K562 (cell line): ENCODE measurements at regions not wholly inside any gene's neighbourhood (a gene's known extent, or its start where the extent isn't known, plus 50 kb on each side); places are given as distances from the start of the nearest gene placed in this dataset.

Source experiments
- ATAC-seq: fragments of 200-7000 bp; cut with Tn5 transposase; 3 replicates; pipeline ENCODE4 v1.9.1; 2020; ENCODE audit warnings: moderate library complexity
- BruUV-seq: library from RNA; stranded (reverse); fragments of 400-500 nt; replicated peaks from 2 replicates; lab custom pipeline; 2021; lab: Mats Ljungman, UMichigan
- CTCF ChIA-PET: fragments of 300-600 bp; formaldehyde crosslinking; extraction: SDS; loops from one replicate; lab custom pipeline; 2021; ENCODE audit warnings: low intra/inter-chr PET ratio; lab: Yijun Ruan, JAX
- POLR2A ChIA-PET: fragments of 300-600, 350-650 bp; sonication (Branson Sonifier 250); formaldehyde crosslinking; extraction: SDS; loops from one replicate; lab custom pipeline; 2021; ENCODE audit warnings: antibody characterized with exemption, inconsistent platforms; lab: Yijun Ruan, JAX
- DNase-seq, 4 experiments: peaks; one replicate each; pipeline versions ENCODE4 v3.0.0 to v3.0.0-alpha.2; 2011 to 2018; ENCODE audit warnings: low spot score in 3 of 4, mixed read lengths in 3 of 4; ENCODE audit errors: extremely low read depth in 1 of 4
- FAIRE-seq: peaks from 2 replicates; lab custom pipeline; 2011; peaks lifted over from hg19 to GRCh38; lab: Jason Lieb, UNC
- H2AFZ ChIP-seq: 2 replicates; pipeline ENCODE4 v1.6.0; 2011; ENCODE audit warnings: low read depth, low read length, control low read depth, inconsistent platforms
- H3K27ac ChIP-seq: fragments of 200-600 bp; 3 replicates; pipeline ENCODE4 v1.8.0; 2011; ENCODE audit warnings: low read depth, mild to moderate bottlenecking, control low read depth, inconsistent platforms, low read length, moderate library complexity, mixed read lengths; ENCODE audit errors: extremely low read depth
- H3K27me3 ChIP-seq, 2 experiments: fragments of 300-600 bp in 1 of 2; 2 replicates in 1 of 2; 3 replicates in 1 of 2; pipeline versions ENCODE4 v1.6.0 to v1.8.0; 2011; ENCODE audit warnings: inconsistent platforms in 2 of 2, low read length in 2 of 2, mild to moderate bottlenecking in 1 of 2, mixed read lengths in 1 of 2, moderate library complexity in 1 of 2; ENCODE audit not compliant: control insufficient read depth in 2 of 2, insufficient read depth in 2 of 2
- H3K36me3 ChIP-seq: fragments of 300-600 bp; 3 replicates; pipeline ENCODE4 v1.8.0; 2011; ENCODE audit warnings: mild to moderate bottlenecking, low read length, inconsistent platforms; ENCODE audit not compliant: control insufficient read depth, insufficient read depth
- H3K4me1 ChIP-seq, 2 experiments: fragments of 200-600 bp in 1 of 2; replicated peaks in 1 of 2; 2 replicates in 1 of 2; 3 replicates in 1 of 2; pipeline versions ENCODE4 v1.5.1 to v1.8.0; 2011; ENCODE audit warnings: inconsistent platforms in 2 of 2, low read length in 2 of 2, mild to moderate bottlenecking in 1 of 2, mixed read lengths in 1 of 2, moderate library complexity in 1 of 2; ENCODE audit not compliant: control insufficient read depth in 2 of 2, insufficient read depth in 2 of 2
- H3K4me2 ChIP-seq: 2 replicates; pipeline ENCODE4 v1.6.1; 2011; ENCODE audit warnings: low read length, control low read depth, inconsistent platforms, mixed read lengths; ENCODE audit not compliant: insufficient read depth
- H3K4me3 ChIP-seq: fragments of 200-600 bp; sonication (generic), shearing (Covaris generic); 2 replicates; pipeline ENCODE4 v1.5.1; 2016; ENCODE audit warnings: control low read depth, inconsistent platforms
- H3K79me2 ChIP-seq: fragments of 200-600 bp; 3 replicates; pipeline ENCODE4 v1.8.0; 2011; ENCODE audit warnings: low read length, inconsistent platforms; ENCODE audit not compliant: control insufficient read depth, insufficient read depth
- H3K9ac ChIP-seq, 2 experiments: 2 replicates each; pipeline versions ENCODE4 v1.6.0 to v1.6.1; 2011; ENCODE audit warnings: low read depth in 2 of 2, low read length in 2 of 2, control low read depth in 1 of 2, inconsistent platforms in 1 of 2, mild to moderate bottlenecking in 1 of 2, mixed read lengths in 1 of 2; ENCODE audit not compliant: insufficient read depth in 1 of 2
- H3K9me1 ChIP-seq: one replicate; pipeline ENCODE4 v1.6.0; 2011; ENCODE audit warnings: inconsistent platforms, mild to moderate bottlenecking, low read length, moderate library complexity; ENCODE audit not compliant: control insufficient read depth, insufficient read depth
- H3K9me3 ChIP-seq: replicated peaks from 2 replicates; pipeline ENCODE4 v1.5.1; 2011; ENCODE audit warnings: low read depth, low read length, inconsistent platforms; ENCODE audit not compliant: control insufficient read depth, insufficient read depth
- H4K20me1 ChIP-seq: replicated peaks from 2 replicates; pipeline ENCODE4 v1.6.1; 2011; ENCODE audit warnings: low read length, inconsistent platforms, mixed read lengths; ENCODE audit not compliant: control insufficient read depth, insufficient read depth
- CEBPB ChIP-seq: fragments of 450-650 bp; IDR thresholded peaks from 2 replicates; pipeline ENCODE4 v1.6.1; 2016; ENCODE audit warnings: missing genetic modification characterization, missing compliant biosample characterization
- FOXA3 ChIP-seq, 2 experiments: fragments of 450-650 bp in 1 of 2; sonication (generic) in 1 of 2; formaldehyde crosslinking; IDR thresholded peaks in 1 of 2; conservative IDR thresholded peaks in 1 of 2; 2 replicates each; pipeline versions ENCODE4 v1.4.0 to v1.8.0; 2020 to 2022; ENCODE audit warnings: mild to moderate bottlenecking in 2 of 2, missing genetic modification reagents in 1 of 2
- GTF2F1 ChIP-seq: IDR thresholded peaks from 2 replicates; pipeline ENCODE4 v1.6.1; 2011; ENCODE audit warnings: low read depth, low read length, improper control_type of control experiment
- HDAC2 ChIP-seq: fragments of 450-650 bp; IDR thresholded peaks from 2 replicates; pipeline ENCODE4 v1.6.1; 2016; ENCODE audit warnings: mild to moderate bottlenecking
- HDAC6 ChIP-seq: IDR thresholded peaks from 2 replicates; pipeline ENCODE4 v1.6.1; 2012; ENCODE audit warnings: low read depth, mild to moderate bottlenecking, control low read depth, inconsistent platforms, low read length, moderate library complexity
- LCOR ChIP-seq: sonication (generic); formaldehyde crosslinking; IDR thresholded peaks from 2 replicates; pipeline ENCODE4 v1.8.0; 2022; ENCODE audit warnings: mild to moderate bottlenecking, missing genetic modification reagents
- NR3C1 ChIP-seq: sonication (generic); formaldehyde crosslinking; IDR thresholded peaks from 2 replicates; pipeline ENCODE4 v1.8.1; 2022; ENCODE audit warnings: missing genetic modification reagents
- REST ChIP-seq, 2 experiments: fragments of 450-650 bp; formaldehyde crosslinking in 1 of 2; IDR thresholded peaks; 2 replicates each; pipeline versions ENCODE4 v1.4.0 to v1.6.1; 2014 to 2020; ENCODE audit warnings: mild to moderate bottlenecking in 2 of 2, borderline replicate concordance in 1 of 2, low read depth in 1 of 2
- SIX5 ChIP-seq, 2 experiments: IDR thresholded peaks; 2 replicates each; pipeline ENCODE4 v1.6.1; 2011; ENCODE audit warnings: low read length in 2 of 2, borderline replicate concordance in 1 of 2, low read depth in 1 of 2, mild to moderate bottlenecking in 1 of 2, moderate library complexity in 1 of 2; ENCODE audit not compliant: insufficient read depth in 1 of 2
- THRB ChIP-seq: fragments of 450-650 bp; formaldehyde crosslinking; conservative IDR thresholded peaks from 2 replicates; pipeline ENCODE4 v1.4.0; 2022; ENCODE audit warnings: mild to moderate bottlenecking, missing genetic modification characterization
- U2AF1 ChIP-seq: fragments of 200-400 bp; formaldehyde crosslinking; optimal IDR thresholded peaks from 2 replicates; pipeline ENCODE3; 2017; ENCODE audit warnings: mild to moderate bottlenecking, low read depth, low read length, moderate library complexity
- ZEB2 ChIP-seq: fragments of 450-650 bp; IDR thresholded peaks from 2 replicates; pipeline ENCODE4 v1.6.1; 2016
- ZNF232 ChIP-seq: sonication (generic); formaldehyde crosslinking; IDR thresholded peaks from 2 replicates; pipeline ENCODE4 v1.8.0; 2022; ENCODE audit warnings: mild to moderate bottlenecking, missing genetic modification reagents
- WGBS: fragments of 100-300 bp; shearing (Covaris generic); methylation state at CpG from one replicate; pipeline ENCODE4 v1.1.6; 2016; ENCODE audit warnings: low coverage, mixed read lengths; ENCODE audit not compliant: insufficient coverage; ENCODE audit errors: missing lambda C conversion rate; 5-methylcytosine and 5-hydroxymethylcytosine counted together
- in situ Hi-C: fragments of 300-500 bp; cut with MboI; formaldehyde crosslinking; loops from 4 replicates; pipeline ENCODE4 v1.15.0; 2018; ENCODE audit warnings: inconsistent platforms, mixed read lengths
- intact Hi-C: fragments of 100-400 bp; cut with micrococcal nuclease; formaldehyde crosslinking; loops from 2 replicates; pipeline ENCODE4 v1.14.2; 2022

- Histone ChIP-seq H3K4me2 (no peak overlapping the region), H3K27ac (no peak overlapping the region), H3K4me3 (no peak overlapping the region), H3K9ac (no peak overlapping the region), H3K27me3 (peaks cover 63 to 71% of the 10 kb centered on the region in 2 experiments), H3K79me2 (no peaks in the 10 kb centered on the region), H4K20me1 (no peaks in the 10 kb centered on the region; the same call in 1 of the 2 replicates), H3K4me1 (no peaks in the 10 kb centered on the region), H2AFZ (no peak overlapping the region), H3K9me1 (no peaks in the 10 kb centered on the region), H3K36me3 (no peaks in the 10 kb centered on the region), H3K9me3 (no peaks in the 10 kb centered on the region)
- in situ Hi-C loops, result no loop called here
- BruUV-seq, result no TSS peak
- intact Hi-C loops, result no loop called here
- 0% methylated on average over 20 of the region's 22 CpGs for WGBS
- FAIRE-seq (no peak), DNase-seq (no peak), ATAC-seq (no peak)
- POLR2A ChIA-PET, result no interaction called here
- CTCF ChIA-PET, result no interaction called here
- TF ChIP-seq SIX5 (IDR thresholded peaks at IDR 0.05; ENCODE audit: borderline replicate concordance in 1 of 2, insufficient read depth in 1 of 2, low read depth in 1 of 2, low read length in 2 of 2) (no peak), U2AF1 (no peak), REST (IDR thresholded peaks at IDR 0.05; ENCODE audit: borderline replicate concordance) (no peak), REST (CRISPR knock-in tag; IDR thresholded peaks at IDR 0.05; ENCODE audit: low read depth) (no peak), NR3C1 (CRISPR knock-in tag) (no peak), HDAC6 (no peak), ZEB2 (no peak), LCOR (no peak), HDAC2 (no peak), CEBPB (tag) (no peak), THRB (CRISPR knock-in tag) (no peak), FOXA3 (CRISPR knock-in tag; conservative IDR thresholded peaks at IDR 0.05 in 1 of 2, IDR thresholded peaks at IDR 0.05 in 1 of 2) (no peak), ZNF232 (CRISPR knock-in tag) (no peak), GTF2F1 (no peak)
Observed at GRCh38 chr16:86195863-86196630, 297.1 kb downstream of the IRF8 start.
